HG03378 (cell line): ENCODE measurements at regions not wholly inside any gene's neighbourhood (a gene's known extent, or its start where the extent isn't known, plus 50 kb on each side); places are given as distances from the start of the nearest gene placed in this dataset.
A peak's percentile ranks its signal among the peaks of the same experiment; 100 is the strongest.
"Not testable (repeated sequence)": the region's sequence is repeated elsewhere in the genome, so short reads cannot be mapped to it uniquely, and the experiment has no call there.

Experiments used
- ATAC-seq: cut with Tn5 transposase; IDR thresholded peaks from one replicate; pipeline ENCODE4 v1.9.1; 2021; ENCODE audit warnings: mild to moderate bottlenecking, moderate library complexity; ENCODE audit not compliant: unreplicated experiment

DNA sequence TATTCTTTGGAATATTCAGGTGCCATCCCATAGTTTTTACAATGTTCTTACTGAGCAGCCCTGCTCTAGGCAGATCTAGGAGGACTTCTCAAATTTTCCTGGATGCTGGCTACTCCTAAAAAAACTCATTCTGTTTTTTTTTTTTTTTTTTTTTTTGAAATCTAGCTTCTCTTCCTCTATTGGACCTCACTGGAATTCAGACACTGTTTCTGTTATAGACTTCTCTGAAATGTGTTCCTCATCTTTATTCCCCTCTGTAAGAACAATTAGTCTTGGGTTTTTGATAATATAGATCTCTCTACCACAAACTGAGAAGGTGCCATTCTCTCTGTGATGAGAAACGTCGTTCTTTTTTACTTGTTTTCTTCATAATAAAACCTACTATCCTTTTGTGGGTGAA, 115.3 kb upstream of the CCND2 start:
- no peak for ATAC-seq

DNA sequence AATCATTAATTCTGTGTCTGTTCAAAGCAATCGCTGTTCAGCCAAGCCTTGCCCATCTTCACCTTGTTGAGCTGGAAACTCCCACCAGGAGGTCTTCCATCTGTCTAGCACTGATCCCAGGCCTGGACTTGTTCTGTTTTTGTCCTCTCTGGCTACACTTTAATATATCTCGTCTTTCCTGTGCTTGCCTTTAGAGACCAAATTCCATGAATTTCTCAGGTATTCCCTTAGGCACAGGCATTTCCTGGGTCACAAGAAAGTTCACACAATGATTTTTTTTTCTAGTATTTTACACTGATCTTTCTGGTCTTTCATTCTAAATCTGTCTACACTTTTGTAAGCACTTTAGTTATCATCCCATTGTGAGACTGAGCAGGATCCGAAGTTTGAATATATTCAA, 116.4 kb upstream of the CCND2 start:
- ATAC-seq: no peak

DNA sequence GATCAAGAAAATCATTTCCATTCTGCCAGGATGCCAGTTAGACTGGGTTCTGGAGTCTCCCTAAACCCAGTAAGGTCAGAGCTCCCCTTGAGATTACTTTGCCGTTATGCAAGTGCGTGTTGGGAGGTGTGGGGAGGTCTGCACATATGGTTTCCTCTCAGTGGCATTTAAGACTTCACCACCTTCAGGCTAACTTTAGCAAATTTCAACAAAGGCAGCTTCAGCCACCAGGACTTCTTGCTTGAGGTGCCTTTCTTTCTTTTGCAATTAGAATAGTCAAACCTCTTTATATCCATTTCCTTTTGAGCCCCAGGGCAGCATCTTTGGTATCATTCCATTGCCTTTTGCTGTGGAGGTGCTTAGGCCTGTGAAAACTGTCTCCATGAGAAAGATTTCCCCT, 117.2 kb upstream of the CCND2 start:
- no peak for ATAC-seq

DNA sequence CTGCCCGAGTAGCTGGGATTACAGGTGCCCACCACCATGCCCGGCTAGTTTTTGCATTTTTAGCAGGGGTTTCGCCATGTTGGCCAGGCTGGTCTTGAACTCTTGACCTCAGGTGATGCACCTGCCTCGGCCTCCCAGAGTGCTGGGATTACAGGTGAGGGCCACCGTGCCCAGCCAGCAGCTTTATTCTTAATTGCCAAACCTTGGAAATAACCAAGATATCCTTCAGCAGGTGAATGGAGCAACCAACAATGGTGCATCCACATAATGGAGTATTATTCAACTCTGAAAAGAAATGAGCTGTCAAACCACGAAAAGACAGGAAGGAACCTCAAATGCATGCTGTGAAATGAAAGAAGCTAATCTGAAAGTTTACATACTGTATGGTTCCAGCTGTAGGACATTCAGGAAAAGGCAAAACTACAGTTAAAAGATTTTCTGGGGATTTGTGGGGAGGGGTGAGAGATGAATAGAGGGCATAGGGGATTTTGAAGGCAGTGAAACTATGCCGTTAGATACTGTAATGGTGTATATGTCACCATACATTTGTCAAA, 118.8 kb upstream of the CCND2 start:
- no peak for ATAC-seq

DNA sequence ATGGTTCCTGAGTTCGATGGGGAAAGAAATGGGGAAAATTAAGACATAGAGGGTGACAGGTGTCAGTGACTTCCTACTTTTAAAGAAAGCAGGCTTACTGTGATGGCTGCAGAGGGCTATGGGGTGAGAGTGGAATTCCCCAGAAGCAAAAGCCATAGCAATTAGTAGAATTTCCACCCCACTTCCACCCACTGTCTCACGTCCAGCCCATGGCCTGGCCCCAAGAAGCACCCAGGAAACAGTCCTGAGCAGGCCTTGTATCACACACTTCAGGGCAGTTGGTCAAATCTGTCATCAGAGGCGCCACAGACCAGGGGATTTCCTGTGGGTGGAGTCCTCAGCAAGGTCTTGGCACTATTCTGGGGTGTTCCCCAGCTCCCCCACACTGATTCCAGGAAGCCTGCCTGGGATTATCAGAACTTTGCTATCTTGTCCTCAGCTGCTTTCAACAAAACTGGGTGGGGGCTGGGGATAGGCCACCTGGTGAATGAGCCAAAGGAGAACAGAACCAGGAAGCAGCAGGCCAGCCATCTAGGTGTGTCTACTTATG, 120.1 kb upstream of the CCND2 start:
- peak; percentile 78 for ATAC-seq

DNA sequence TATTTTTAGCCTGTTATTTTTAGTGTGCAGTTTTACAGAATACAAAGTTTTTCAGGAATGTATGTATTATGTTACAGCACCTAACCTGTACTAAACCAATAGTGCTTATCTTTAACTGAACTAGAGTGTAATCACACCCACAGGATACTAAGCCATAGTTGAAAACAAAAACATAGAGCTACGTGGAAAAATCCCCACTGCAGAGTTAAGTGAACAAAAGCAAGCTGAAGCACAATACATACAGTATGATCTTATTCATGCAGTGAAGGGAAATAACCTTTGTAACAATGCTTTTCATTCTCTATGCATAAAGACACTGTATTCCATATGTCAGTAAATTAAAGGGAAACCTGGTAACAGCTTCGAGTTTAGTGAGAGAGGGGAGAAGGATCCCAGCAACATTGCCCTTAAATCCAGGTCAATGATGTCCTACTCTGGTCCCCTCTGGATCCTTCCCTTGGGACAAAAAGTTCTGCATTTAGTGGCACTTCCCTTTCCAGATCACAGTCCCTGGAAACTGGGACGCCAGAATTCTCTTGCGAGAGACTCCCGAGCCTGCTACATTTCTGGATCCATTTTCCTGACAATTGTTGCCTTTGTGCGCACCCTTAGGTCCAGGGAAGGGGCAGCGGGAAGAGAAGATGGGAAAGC, 121.3 kb upstream of the CCND2 start:
- no peak for ATAC-seq

DNA sequence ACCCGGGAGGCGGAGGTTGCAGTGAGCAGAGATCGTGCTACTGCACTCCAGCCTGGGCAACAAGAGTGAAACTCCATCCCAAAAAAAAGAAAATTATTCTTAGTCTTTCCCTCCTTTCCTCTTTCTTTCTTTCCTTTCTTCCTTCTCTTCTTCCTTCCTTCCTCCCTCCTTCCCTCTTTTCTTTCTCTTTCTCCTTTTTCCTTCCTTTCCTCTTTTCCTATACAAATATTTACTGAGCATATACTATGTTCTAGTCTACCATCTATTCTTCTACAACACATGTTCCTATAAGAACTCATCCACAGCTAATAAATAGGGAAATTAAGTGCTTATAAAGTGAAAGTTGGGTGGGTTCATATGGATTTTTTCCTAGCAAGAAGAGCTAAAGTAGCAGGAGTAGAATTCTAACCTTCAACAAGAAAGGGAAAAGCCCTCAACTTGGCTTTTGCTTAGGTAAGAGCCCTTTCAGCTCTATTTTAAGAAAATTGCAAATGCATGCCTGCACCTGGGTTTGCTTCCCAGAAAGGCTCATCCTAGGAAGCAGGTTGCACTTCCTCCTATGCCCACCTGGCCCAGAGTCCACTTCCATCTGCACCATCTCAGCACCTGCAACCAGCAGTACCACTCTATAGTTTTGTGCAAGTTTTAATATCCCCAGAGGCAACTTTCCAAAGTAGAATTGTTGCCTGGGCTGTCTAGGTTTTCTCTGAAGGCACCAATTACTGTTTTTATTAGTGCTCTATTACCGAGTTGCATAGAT, 122.0 kb upstream of the CCND2 start:
- no peak for ATAC-seq

DNA sequence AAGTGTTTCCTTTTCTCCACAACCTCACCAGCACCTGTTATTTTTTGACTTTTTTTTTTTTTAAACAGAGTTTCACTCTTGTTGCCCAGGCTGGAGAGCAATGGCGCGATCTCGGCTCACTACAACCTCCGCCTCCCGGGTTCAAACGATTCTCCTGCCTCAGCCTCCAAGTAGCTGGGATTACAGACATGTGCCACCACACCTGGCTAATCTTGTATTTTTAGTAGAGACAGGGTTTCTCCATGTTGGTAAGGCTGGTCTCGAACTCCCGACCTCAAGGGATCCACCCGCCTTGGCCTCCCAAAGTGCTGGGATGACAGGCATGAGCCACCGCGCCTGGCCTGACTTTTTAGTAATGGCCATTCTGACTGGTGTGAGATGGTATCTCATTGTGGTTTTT, 123.2 kb upstream of the CCND2 start:
- ATAC-seq: not testable (repeated sequence)

DNA sequence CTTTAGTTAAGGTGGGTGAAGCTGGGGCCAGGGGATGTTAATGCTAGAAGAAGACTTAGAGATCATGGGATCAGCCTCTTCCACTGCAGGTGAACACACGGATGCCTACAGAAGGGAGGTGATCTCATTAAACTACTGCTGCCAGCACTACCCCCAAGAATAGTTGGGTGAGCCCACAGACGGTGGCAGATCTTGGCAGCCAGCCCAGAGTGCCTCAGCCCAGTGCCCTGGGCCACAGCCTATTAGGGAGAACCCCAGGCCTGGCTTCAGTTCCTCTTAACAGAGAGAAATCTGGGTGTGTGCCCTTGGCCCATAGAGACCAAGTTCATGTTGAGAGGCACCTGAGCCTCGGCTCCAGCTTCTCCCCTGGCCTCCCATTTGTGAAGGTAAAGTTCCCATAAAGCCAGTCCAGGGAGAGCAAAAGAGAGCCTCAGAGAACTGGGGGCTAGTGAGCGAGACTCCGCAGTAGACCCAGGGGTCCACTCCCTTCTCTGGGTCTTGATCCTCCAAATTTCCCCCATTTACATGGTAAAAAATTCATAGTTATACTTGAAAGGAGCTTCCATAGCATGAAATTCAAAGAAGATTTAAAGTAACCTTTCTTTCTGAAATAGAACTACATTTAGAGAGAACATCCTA, 125.0 kb upstream of the CCND2 start:
- peak; percentile 46 for ATAC-seq

DNA sequence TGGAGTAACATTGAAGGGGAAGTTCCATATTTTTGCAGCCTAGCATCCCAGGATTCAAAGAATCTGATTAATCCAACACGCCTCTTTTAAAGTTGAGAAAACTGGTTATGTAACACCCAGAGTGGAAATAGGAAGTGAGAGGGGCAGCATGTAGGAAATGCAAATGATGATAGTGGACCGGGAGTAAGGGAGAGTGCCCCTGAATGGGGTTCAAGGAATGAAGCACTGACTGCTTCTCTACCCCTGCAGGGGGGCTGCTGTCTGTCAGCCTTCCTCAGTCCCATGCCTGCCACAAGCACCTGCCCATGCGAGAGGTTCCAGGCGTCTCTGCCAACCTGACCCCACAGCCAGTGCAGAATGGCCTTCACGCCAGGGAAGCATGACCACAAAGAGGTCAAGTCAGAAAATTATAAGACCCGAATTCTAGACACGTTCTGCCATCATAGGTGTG, 126.5 kb upstream of the CCND2 start:
- no peak for ATAC-seq

DNA sequence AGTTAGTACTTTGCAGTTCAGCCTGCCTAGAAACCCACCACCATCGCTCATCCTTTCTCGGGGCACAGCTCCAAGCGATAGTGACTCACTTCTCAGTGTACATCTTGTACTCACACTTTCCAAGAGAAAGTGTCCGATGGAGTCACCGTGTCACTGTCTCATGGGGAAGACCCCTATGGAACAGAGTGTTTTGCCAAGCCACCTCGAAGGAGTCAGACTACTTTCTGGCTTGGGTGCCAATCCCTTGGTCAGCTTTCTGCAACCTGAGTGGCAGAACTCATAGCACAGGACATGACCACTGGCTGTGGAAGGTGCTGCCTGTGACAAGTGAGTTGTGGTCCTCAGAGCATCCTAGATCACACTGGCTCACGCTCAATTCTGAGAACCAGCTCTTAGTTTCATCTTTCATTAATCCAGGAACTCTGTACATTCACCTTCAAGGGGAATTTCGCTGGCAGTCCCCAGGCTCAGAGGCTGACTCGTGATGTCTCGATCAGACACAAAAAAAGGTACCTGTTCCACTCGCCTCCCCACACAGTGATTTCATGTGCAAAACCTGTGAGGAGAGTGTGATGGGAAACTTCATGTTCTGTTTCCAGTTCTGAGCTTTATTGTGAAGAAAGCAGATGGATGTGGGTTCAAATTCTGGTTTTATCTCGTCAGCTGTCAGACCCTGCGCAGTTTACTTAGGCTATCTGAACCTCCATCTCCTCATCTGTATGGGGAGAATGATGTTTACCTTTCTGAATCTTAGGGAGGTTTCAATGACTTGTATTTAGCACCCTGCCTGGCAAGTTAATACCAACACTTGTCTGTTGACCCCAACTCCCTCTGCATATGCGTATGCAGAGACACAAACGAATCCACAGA, 127.3 kb upstream of the CCND2 start:
- ATAC-seq: no peak

DNA sequence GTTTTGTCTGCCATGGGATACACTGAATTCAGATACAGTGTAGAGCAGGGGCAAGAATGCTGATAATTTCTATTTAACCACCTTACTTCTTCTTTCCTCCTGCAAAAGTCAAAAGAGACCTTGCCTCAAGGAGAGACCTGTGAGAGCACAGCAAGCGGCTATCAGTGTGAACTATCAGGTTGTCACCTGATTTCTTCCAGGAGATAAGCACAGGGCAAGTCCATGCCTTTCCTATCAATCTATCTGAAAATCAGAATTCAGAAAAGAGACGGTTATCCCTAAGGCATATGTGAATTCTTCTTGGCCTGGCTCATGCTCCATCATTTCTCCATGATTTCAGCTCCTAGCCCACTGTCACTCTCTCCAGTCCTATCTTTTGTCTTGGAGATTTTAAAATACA, 128.9 kb upstream of the CCND2 start:
- ATAC-seq: no peak

DNA sequence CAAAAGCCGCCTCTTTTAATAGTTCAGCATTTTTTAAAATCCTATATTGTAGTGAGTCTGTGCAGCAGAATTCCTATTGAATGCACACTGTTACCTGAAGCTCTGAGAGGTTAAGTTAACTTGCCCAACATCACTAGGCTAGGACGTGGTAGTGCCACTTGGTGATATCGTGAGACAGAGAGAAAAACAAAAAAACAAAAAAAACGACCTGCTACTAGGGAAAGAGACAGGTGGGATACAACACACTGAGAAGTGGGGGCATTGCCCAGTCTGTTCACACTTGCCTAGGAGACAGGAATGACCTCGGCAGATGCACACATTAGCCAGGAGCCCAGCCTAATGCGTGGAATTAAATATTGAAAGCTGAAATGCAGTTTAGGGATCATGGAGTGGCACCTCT, 129.7 kb upstream of the CCND2 start:
- no peak for ATAC-seq

DNA sequence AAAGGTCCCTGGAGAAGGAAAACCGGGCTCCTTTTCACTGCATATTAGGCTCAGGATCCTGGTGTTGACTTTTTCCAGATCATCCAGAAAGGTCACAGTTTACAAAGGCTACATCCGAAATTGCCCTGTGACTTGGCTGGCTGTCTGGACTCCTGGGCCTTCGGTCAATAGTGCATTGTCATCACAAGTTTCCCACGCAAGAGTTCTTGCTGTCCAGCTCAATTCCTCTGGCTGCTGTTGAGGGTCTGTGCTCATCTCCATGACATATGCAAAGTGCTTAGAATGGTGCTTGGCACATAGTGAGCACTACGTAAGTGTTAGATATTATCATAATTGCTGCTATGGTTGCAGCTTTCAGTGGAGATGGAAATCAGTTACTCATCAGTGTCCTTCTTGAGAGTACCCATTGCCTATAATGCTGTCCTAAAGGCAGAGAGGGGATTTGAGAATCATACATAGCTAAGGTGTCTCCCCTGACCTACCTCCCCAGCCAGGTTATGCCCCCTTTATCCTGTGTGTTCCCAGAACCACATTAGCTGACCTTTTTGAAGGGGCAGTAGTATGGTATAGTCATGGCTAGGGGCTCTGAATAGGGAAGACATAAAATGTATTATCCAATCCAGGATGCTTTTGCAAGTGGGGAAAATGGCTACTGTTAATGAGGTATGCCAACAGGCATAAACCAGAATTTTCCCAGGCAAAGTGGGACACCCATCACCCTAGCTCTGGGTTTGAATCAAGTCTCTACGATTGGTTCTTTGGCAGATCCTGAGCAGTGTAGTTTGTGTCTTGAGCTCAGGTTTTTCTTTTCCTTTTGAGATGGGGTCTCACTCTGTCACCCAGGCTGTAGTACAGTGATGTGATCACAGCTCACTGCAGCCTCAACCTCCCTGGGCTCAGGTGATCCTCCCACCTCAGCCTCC, 132.0 kb upstream of the CCND2 start:
- no peak for ATAC-seq

DNA sequence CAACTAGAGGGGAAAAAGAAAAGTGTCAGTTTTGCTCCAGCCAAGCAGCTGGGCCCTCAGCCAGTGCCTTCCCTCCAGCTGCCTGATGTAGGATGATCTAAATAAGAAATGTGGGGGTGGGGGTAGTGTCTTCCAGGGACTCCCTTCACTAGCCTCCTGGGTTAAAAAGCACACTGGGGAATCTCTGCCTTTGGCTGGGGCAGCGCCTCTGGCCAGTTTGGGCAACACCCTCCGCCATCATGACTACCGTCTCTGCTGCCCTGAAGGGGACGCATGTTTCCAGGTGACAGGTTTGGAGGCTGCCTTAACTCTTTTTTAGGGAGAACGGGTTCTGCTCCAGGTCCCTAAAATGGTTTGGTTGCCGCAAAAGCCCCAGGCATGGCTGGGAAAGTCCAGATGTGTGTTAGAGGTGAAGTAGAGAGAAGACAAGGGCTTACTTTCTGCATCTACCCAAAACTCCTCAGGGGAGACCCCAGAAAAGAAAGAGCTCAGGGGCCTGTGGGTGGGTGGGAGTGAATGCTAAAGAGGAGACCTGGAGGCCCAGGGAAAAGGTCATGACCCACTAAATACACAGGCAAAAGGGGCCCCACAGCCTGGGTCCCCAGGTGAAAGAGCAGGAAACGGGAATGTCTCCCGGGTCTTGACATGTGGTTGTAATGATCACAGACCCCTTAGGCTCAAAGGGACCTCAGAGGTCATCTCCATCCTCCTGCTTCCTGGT, 132.8 kb upstream of the CCND2 start:
- ATAC-seq: no peak

DNA sequence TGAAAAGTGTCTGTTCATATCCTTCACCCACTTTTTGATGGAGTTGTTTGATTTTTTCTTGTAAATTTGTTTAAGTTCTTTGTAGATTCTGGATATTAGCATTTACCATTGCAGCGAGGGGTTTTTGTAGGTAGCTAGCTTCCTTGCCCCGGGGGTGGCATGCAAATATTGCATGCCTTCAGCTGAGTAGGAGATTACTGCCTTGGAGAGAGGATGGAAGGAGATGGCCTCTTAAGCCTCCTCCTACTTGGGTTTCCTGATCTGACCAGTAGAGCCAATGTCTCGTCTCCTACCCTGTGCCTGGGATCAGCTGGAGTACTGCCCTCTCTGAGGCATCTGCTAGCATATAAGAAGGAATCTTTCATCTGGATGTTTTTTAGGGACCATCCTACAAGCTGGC, 134.4 kb upstream of the CCND2 start:
- no peak for ATAC-seq

DNA sequence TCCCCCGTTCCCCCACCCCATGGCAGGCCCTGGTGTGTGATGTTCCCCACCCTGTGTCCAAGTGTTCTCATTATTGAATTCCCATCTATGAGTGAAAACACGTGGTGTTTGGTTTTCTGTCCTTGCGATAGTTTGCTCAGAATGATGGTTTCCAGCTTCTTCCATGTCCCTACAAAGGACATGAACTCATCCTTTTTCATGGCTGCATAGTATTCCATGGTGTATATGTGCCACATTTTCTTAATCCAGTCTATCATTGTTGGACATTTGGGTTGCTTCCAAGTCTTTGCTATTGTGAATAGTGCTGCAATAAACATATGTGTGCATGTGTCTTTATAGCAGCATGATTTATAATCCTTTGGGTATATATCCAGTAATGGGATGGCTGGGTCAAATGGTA, 135.0 kb upstream of the CCND2 start:
- not testable (repeated sequence) for ATAC-seq

DNA sequence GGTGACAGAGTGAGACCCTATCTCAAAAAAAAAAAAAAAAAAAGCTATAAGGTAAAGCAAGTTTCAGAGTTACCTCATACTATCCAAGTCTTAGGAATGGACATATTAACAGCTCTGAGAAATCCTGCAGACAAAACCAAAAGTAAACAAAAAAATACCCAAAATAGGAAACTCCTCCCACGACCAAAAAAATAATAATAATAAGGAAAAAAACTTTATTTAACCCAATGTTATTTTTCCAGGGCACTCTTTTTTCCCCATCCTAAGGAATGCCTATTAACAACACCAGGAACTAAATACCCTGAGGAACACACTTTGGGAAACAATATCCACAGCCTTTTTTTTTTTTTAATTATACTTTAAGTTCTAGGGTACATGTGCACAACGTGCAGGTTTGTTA, 135.5 kb upstream of the CCND2 start:
- ATAC-seq: no peak

DNA sequence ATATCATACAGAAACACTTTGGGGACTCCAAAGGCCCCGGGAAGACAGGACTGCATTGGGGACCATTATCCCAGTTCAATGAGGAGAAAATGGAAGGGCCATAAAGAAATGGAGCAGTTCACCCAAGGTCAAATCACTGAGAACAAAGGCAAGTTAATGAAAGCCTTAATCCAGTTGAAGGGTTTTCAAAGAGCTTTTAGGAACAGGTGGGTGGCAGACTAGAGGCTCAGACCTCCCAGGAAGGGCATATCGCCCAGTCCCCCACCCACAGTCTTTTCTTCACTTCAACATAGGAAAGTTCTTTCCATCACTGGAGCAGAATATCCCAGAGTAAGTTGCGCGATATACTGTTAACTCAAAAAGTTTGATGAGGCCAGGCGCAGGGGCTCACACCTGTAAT, 136.1 kb upstream of the CCND2 start:
- ATAC-seq: no peak
